Kidney (tissue), 13 donors: ENCODE measurements at regions not wholly inside any gene's neighbourhood (a gene's known extent, or its start where the extent isn't known, plus 50 kb on each side); places are given as distances from the start of the nearest gene placed in this dataset.

Experiments used
- DNase-seq, 5 donors: peaks; one replicate each; pipeline ENCODE4 v3.0.0-alpha.2; 2013 to 2020
- FAIRE-seq: peaks from 2 replicates; lab custom pipeline; 2012; peaks lifted over from hg19 to GRCh38; lab: Jason Lieb, UNC
- H3K27ac ChIP-seq, 2 donors: one replicate each; pipeline ENCODE4 v1.7.0; 2013; ENCODE audit warnings: low read depth in 2 of 2, low read length in 2 of 2, inconsistent platforms in 1 of 2
- H3K27me3 ChIP-seq: one replicate; pipeline ENCODE4 v1.7.1; 2013; ENCODE audit warnings: low read length, inconsistent platforms; ENCODE audit not compliant: control insufficient read depth, insufficient read depth
- H3K36me3 ChIP-seq, 3 donors: one replicate each; pipeline versions ENCODE4 v1.7.0 to v1.7.1; 2013; ENCODE audit warnings: low read length in 3 of 3, control low read depth in 1 of 3, inconsistent platforms in 1 of 3; ENCODE audit not compliant: insufficient read depth in 3 of 3, control insufficient read depth in 2 of 3
- H3K4me1 ChIP-seq, 3 donors: one replicate each; pipeline versions ENCODE4 v1.7.0 to v1.7.1; 2013; ENCODE audit warnings: low read length in 3 of 3, inconsistent platforms in 1 of 3, low read depth in 1 of 3; ENCODE audit not compliant: control insufficient read depth in 2 of 3, insufficient read depth in 2 of 3
- H3K4me3 ChIP-seq, 3 donors: one replicate each; pipeline versions ENCODE4 v1.7.0 to v1.8.1; 2013; ENCODE audit warnings: low read length in 3 of 3, control low read depth in 1 of 3, inconsistent platforms in 1 of 3
- H3K9ac ChIP-seq, 3 donors: one replicate each; pipeline versions ENCODE4 v1.7.0 to v1.7.1; 2013; ENCODE audit warnings: low read length in 3 of 3, control low read depth in 1 of 3, inconsistent platforms in 1 of 3
- H3K9me3 ChIP-seq, 3 donors: one replicate each; pipeline versions ENCODE4 v1.7.0 to v1.7.1; 2013; ENCODE audit warnings: low read length in 3 of 3, control low read depth in 1 of 3, inconsistent platforms in 1 of 3; ENCODE audit not compliant: control insufficient read depth in 2 of 3, insufficient read depth in 1 of 3
- CTCF ChIP-seq: IDR thresholded peaks from 3 replicates; pipeline ENCODE4 v1.5.1; 2012; ENCODE audit warnings: mild to moderate bottlenecking, moderate library complexity, borderline replicate concordance; ENCODE audit not compliant: insufficient read depth; ENCODE audit errors: extremely low read depth
- intact Hi-C: fragments of 100-400 bp; cut with DNase I; formaldehyde crosslinking; loops from one replicate; pipeline ENCODE4 v1.11.1; 2022
- donor health status: control.
- donor health status: control.
- donor health status: control.
- donor health status: control.
- donor health status: control.
- donor health status: DM: yes; HTN: yes; CAD: no.
- donor health status: Normal renal cell carcinoma (clear cell type).

- DNase-seq (no peak), FAIRE-seq (no peak)
- Histone ChIP-seq H3K36me3 (no peaks in the 10 kb centered on the region), H3K4me3 (no peak overlapping the region), H3K9ac (no peak overlapping the region), H3K27me3 (no peaks in the 10 kb centered on the region), H3K9me3 (no peaks in the 10 kb centered on the region), H3K27ac (no peak overlapping the region), H3K4me1 (no peaks in the 10 kb centered on the region)
- intact Hi-C loops = no loop called here
- TF ChIP-seq CTCF = no peak
Measured at GRCh38 chr14:48686650-48687049, 899.5 kb downstream of the RPS29 start.

DNA sequence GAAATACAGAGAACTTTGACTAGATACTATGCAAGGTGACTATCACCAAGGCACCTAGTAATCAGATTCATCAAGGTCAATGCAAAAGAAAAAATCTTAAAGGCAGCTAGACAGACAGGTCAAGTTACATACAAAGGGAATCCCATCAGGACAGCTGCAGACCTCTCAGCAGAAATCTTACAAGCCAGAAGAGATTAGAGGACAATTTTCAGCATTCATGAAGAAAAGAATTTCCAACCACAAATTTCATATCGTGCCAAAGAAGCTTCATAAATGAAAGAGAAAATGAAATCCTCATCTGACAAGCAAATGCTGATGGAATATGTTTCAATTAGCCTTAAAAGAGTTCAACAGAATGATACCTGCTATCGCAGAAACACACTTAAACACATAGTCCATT is 913.7 kb downstream of the RPS29 start:
- no peaks in the 10 kb centered on the region for H3K36me3 ChIP-seq
- H3K27ac ChIP-seq = no peak overlapping the region
- H3K27me3 ChIP-seq = no peaks in the 10 kb centered on the region
- TF ChIP-seq CTCF = no peak
- no peak overlapping the region for H3K4me3 ChIP-seq
- intact Hi-C loops = no loop called here
- FAIRE-seq (no peak), DNase-seq (no peak)
- H3K9me3 ChIP-seq = peaks cover 0 to 4% (median 0%) of the 10 kb centered on the region in 3 donors
- no peak overlapping the region for H3K9ac ChIP-seq
- no peaks in the 10 kb centered on the region for H3K4me1 ChIP-seq

GRCh38 chr14:48670939-48671338 is 915.2 kb downstream of the RPS29 start:
- no peak for TF ChIP-seq CTCF
- no peak for FAIRE-seq

More at GRCh38 chr14:48670939-48671338, 915.2 kb downstream of the RPS29 start:
- no peak overlapping the region for H3K27ac ChIP-seq
- H3K27me3 ChIP-seq = no peaks in the 10 kb centered on the region
- H3K4me1 ChIP-seq = no peaks in the 10 kb centered on the region
- H3K9ac ChIP-seq = no peak overlapping the region
- H3K36me3 ChIP-seq = no peaks in the 10 kb centered on the region
- H3K4me3 ChIP-seq = no peak overlapping the region
- DNase-seq = peak in 1 of 5 donors; percentile 54
- intact Hi-C loops = no loop called here
- no peaks in the 10 kb centered on the region for H3K9me3 ChIP-seq
